Mucosa of rectum (tissue), 2 donors: ENCODE measurements at regions not wholly inside any gene's neighbourhood (a gene's known extent, or its start where the extent isn't known, plus 50 kb on each side); places are given as distances from the start of the nearest gene placed in this dataset.

Source experiments
- H3K27ac ChIP-seq, 2 donors: one replicate each; pipeline ENCODE4 v1.7.0; 2013; ENCODE audit warnings: inconsistent platforms in 2 of 2, low read depth in 2 of 2, low read length in 2 of 2
- H3K27me3 ChIP-seq, 2 donors: one replicate each; pipeline ENCODE4 v1.7.0; 2013; ENCODE audit warnings: low read length in 2 of 2; ENCODE audit not compliant: control insufficient read depth in 2 of 2, insufficient read depth in 2 of 2
- H3K36me3 ChIP-seq, 2 donors: one replicate each; pipeline ENCODE4 v1.7.0; 2013; ENCODE audit warnings: low read length in 2 of 2; ENCODE audit not compliant: control insufficient read depth in 2 of 2, insufficient read depth in 2 of 2
- H3K4me1 ChIP-seq, 2 donors: one replicate each; pipeline ENCODE4 v1.7.0; 2013; ENCODE audit warnings: low read length in 2 of 2, mild to moderate bottlenecking in 1 of 2; ENCODE audit not compliant: control insufficient read depth in 2 of 2, insufficient read depth in 2 of 2
- H3K4me3 ChIP-seq, 2 donors: one replicate each; pipeline ENCODE4 v1.7.0; 2013; ENCODE audit warnings: low read length in 2 of 2
- H3K9ac ChIP-seq, 2 donors: one replicate each; pipeline ENCODE4 v1.7.0; 2013; ENCODE audit warnings: low read length in 2 of 2, low read depth in 1 of 2, mild to moderate bottlenecking in 1 of 2
- H3K9me3 ChIP-seq, 2 donors: one replicate each; pipeline ENCODE4 v1.7.0; 2013; ENCODE audit warnings: low read length in 2 of 2; ENCODE audit not compliant: control insufficient read depth in 2 of 2
- donor health status: healthy.
- donor health status: Normal muscosa, but diverticular disease.

GRCh38 chr20:12019715-12020114 lies 102.0 kb downstream of the BTBD3 start:
- Histone ChIP-seq H3K4me1 (no peaks in the 10 kb centered on the region), H3K4me3 (no peak overlapping the region), H3K9me3 (no peaks in the 10 kb centered on the region), H3K36me3 (no peaks in the 10 kb centered on the region), H3K27ac (no peak overlapping the region), H3K27me3 (no peaks in the 10 kb centered on the region), H3K9ac (no peak overlapping the region)

- Histone ChIP-seq H3K27ac (no peak overlapping the region), H3K27me3 (no peaks in the 10 kb centered on the region), H3K9ac (no peak overlapping the region), H3K4me3 (no peak overlapping the region), H3K36me3 (no peaks in the 10 kb centered on the region), H3K4me1 (no peaks in the 10 kb centered on the region), H3K9me3 (no peaks in the 10 kb centered on the region)
Measured at GRCh38 chr20:12020846-12021245, 103.2 kb downstream of the BTBD3 start.

GRCh38 chr20:12022126-12022525 lies 104.4 kb downstream of the BTBD3 start:
- no peaks in the 10 kb centered on the region for H3K4me1 ChIP-seq
- H3K36me3 ChIP-seq = no peaks in the 10 kb centered on the region
- no peaks in the 10 kb centered on the region for H3K27me3 ChIP-seq
- no peaks in the 10 kb centered on the region for H3K9me3 ChIP-seq
- H3K27ac ChIP-seq = no peak overlapping the region
- H3K9ac ChIP-seq = no peak overlapping the region
- no peak overlapping the region for H3K4me3 ChIP-seq

GRCh38 chr20:12023194-12023795 lies 105.6 kb downstream of the BTBD3 start:
- H3K4me3 ChIP-seq = no peak overlapping the region
- no peak overlapping the region for H3K9ac ChIP-seq

GRCh38 chr20:12028771-12029170 lies 111.1 kb downstream of the BTBD3 start:
- H3K4me1 ChIP-seq = no peaks in the 10 kb centered on the region
- H3K27me3 ChIP-seq = no peaks in the 10 kb centered on the region
- H3K27ac ChIP-seq = no peak overlapping the region
- H3K4me3 ChIP-seq = no peak overlapping the region
- H3K36me3 ChIP-seq = no peaks in the 10 kb centered on the region
- no peaks in the 10 kb centered on the region for H3K9me3 ChIP-seq
- no peak overlapping the region for H3K9ac ChIP-seq

More at GRCh38 chr20:12023194-12023795, 105.6 kb downstream of the BTBD3 start:
- H3K9me3 ChIP-seq = no peaks in the 10 kb centered on the region
- H3K4me1 ChIP-seq = no peaks in the 10 kb centered on the region
- H3K36me3 ChIP-seq = no peaks in the 10 kb centered on the region
- H3K27ac ChIP-seq = no peak overlapping the region
- H3K27me3 ChIP-seq = no peaks in the 10 kb centered on the region

- Histone ChIP-seq H3K4me3 (no peak overlapping the region), H3K9me3 (no peaks in the 10 kb centered on the region), H3K4me1 (no peaks in the 10 kb centered on the region), H3K27me3 (no peaks in the 10 kb centered on the region), H3K27ac (no peak overlapping the region), H3K9ac (no peak overlapping the region), H3K36me3 (no peaks in the 10 kb centered on the region)
Measured at GRCh38 chr20:12030470-12030869, 112.8 kb downstream of the BTBD3 start.

GRCh38 chr20:12036142-12036541 lies 118.4 kb downstream of the BTBD3 start:
- Histone ChIP-seq H3K9ac (no peak overlapping the region), H3K9me3 (no peaks in the 10 kb centered on the region), H3K36me3 (no peaks in the 10 kb centered on the region), H3K4me1 (no peaks in the 10 kb centered on the region), H3K27ac (no peak overlapping the region), H3K4me3 (no peak overlapping the region), H3K27me3 (no peaks in the 10 kb centered on the region)

GRCh38 chr20:12037521-12037920 lies 119.8 kb downstream of the BTBD3 start:
- Histone ChIP-seq H3K9me3 (no peaks in the 10 kb centered on the region), H3K4me3 (no peak overlapping the region), H3K4me1 (no peaks in the 10 kb centered on the region), H3K36me3 (no peaks in the 10 kb centered on the region), H3K27me3 (no peaks in the 10 kb centered on the region), H3K27ac (no peak overlapping the region), H3K9ac (no peak overlapping the region)

- no peak overlapping the region for H3K27ac ChIP-seq
- no peak overlapping the region for H3K4me3 ChIP-seq
- H3K4me1 ChIP-seq = no peaks in the 10 kb centered on the region
- no peaks in the 10 kb centered on the region for H3K27me3 ChIP-seq
- H3K9ac ChIP-seq = no peak overlapping the region
- H3K9me3 ChIP-seq = no peaks in the 10 kb centered on the region
- no peaks in the 10 kb centered on the region for H3K36me3 ChIP-seq
Measured at GRCh38 chr20:12040261-12040660, 122.6 kb downstream of the BTBD3 start.

GRCh38 chr20:12044969-12045368 lies 127.3 kb downstream of the BTBD3 start:
- Histone ChIP-seq H3K27ac (no peak overlapping the region), H3K27me3 (no peaks in the 10 kb centered on the region), H3K4me1 (no peaks in the 10 kb centered on the region), H3K36me3 (no peaks in the 10 kb centered on the region), H3K9me3 (no peaks in the 10 kb centered on the region), H3K9ac (no peak overlapping the region), H3K4me3 (no peak overlapping the region)
